ENCODE measurements at regions not wholly inside any gene's neighbourhood (a gene's known extent, or its start where the extent isn't known, plus 50 kb on each side); places are given as distances from the start of the nearest gene placed in this dataset.

- peaks cover 19% of the 10 kb centered on the region for H3K27me3 Mint-ChIP-seq
- no peak overlapping the region for H3K4me3 Mint-ChIP-seq
- no peaks in the 10 kb centered on the region for H3K4me1 Mint-ChIP-seq
- DNase-seq: no peak
- no peak overlapping the region for H3K27ac Mint-ChIP-seq
- H3K9me3 Mint-ChIP-seq: no peaks in the 10 kb centered on the region
- H3K36me3 Mint-ChIP-seq: no peaks in the 10 kb centered on the region
- CTCF ChIA-PET: no interaction called here
These were observed 286.4 kb downstream of the GADD45G start for GRCh38 chr9:89891221-89891590.

- Mint-ChIP-seq H3K9me3 (no peaks in the 10 kb centered on the region), H3K4me1 (no peaks in the 10 kb centered on the region), H3K27ac (no peak overlapping the region), H3K36me3 (no peaks in the 10 kb centered on the region), H3K27me3 (peaks cover 22% of the 10 kb centered on the region), H3K4me3 (no peak overlapping the region)
- no peak for DNase-seq
- CTCF ChIA-PET: no interaction called here
These were observed 286.9 kb downstream of the GADD45G start for GRCh38 chr9:89891591-89892304.

- Mint-ChIP-seq H3K27me3 (peaks cover 18% of the 10 kb centered on the region), H3K4me3 (no peak overlapping the region), H3K4me1 (no peaks in the 10 kb centered on the region), H3K27ac (no peak overlapping the region), H3K36me3 (no peaks in the 10 kb centered on the region), H3K9me3 (no peaks in the 10 kb centered on the region)
- CTCF ChIA-PET: no interaction called here
- no peak for DNase-seq
These were observed 288.1 kb downstream of the GADD45G start for GRCh38 chr9:89892920-89893319.

GRCh38 chr9:89893886-89894285 is 289.1 kb downstream of the GADD45G start:
- H3K27me3 Mint-ChIP-seq: peaks cover 18% of the 10 kb centered on the region
- no peaks in the 10 kb centered on the region for H3K36me3 Mint-ChIP-seq
- no peaks in the 10 kb centered on the region for H3K9me3 Mint-ChIP-seq
- no peak overlapping the region for H3K4me3 Mint-ChIP-seq
- CTCF ChIA-PET: no interaction called here
- no peak for DNase-seq
- no peak overlapping the region for H3K27ac Mint-ChIP-seq
- H3K4me1 Mint-ChIP-seq: no peaks in the 10 kb centered on the region

- Mint-ChIP-seq H3K27ac (no peak overlapping the region), H3K27me3 (peaks cover 33% of the 10 kb centered on the region), H3K4me1 (no peaks in the 10 kb centered on the region), H3K9me3 (no peaks in the 10 kb centered on the region), H3K36me3 (no peaks in the 10 kb centered on the region), H3K4me3 (no peak overlapping the region)
- DNase-seq: no peak
- CTCF ChIA-PET: no interaction called here
These were observed 292.1 kb downstream of the GADD45G start for GRCh38 chr9:89896806-89897340.

GRCh38 chr9:89899573-89899972 is 294.8 kb downstream of the GADD45G start:
- no peaks in the 10 kb centered on the region for H3K36me3 Mint-ChIP-seq
- H3K9me3 Mint-ChIP-seq: no peaks in the 10 kb centered on the region
- H3K27ac Mint-ChIP-seq: no peak overlapping the region
- H3K4me3 Mint-ChIP-seq: no peak overlapping the region
- no peaks in the 10 kb centered on the region for H3K4me1 Mint-ChIP-seq
- CTCF ChIA-PET: no interaction called here
- peaks cover 47% of the 10 kb centered on the region for H3K27me3 Mint-ChIP-seq
- no peak for DNase-seq

GRCh38 chr9:89901920-89902319 is 297.1 kb downstream of the GADD45G start:
- Mint-ChIP-seq H3K27me3 (peaks cover 50% of the 10 kb centered on the region), H3K27ac (no peak overlapping the region), H3K9me3 (no peaks in the 10 kb centered on the region), H3K4me1 (no peaks in the 10 kb centered on the region), H3K36me3 (no peaks in the 10 kb centered on the region), H3K4me3 (no peak overlapping the region)
- CTCF ChIA-PET: interaction anchor here (0.6 kb wide), 1 partner anchor 106 kb away, joined by 3 read pairs; no protein-coding TSS in a partner anchor
- no peak for DNase-seq

GRCh38 chr9:89902450-89903140 is 297.8 kb downstream of the GADD45G start:
- Mint-ChIP-seq H3K36me3 (no peaks in the 10 kb centered on the region), H3K4me3 (no peak overlapping the region), H3K4me1 (no peaks in the 10 kb centered on the region), H3K27me3 (peaks cover 47% of the 10 kb centered on the region), H3K9me3 (no peaks in the 10 kb centered on the region), H3K27ac (no peak overlapping the region)
- CTCF ChIA-PET: interaction anchor here (0.6 kb wide), 1 partner anchor 107 kb away, joined by 3 read pairs; no protein-coding TSS in a partner anchor
- DNase-seq: no peak

- Mint-ChIP-seq H3K27me3 (peaks cover 47% of the 10 kb centered on the region), H3K9me3 (no peaks in the 10 kb centered on the region), H3K4me1 (no peaks in the 10 kb centered on the region), H3K4me3 (no peak overlapping the region), H3K36me3 (no peaks in the 10 kb centered on the region), H3K27ac (no peak overlapping the region)
- DNase-seq: no peak
- CTCF ChIA-PET: no interaction called here
These were observed 298.3 kb downstream of the GADD45G start for GRCh38 chr9:89903141-89903475.

GRCh38 chr9:89905606-89906338 is 301.0 kb downstream of the GADD45G start:
- no peaks in the 10 kb centered on the region for H3K36me3 Mint-ChIP-seq
- peaks cover 41% of the 10 kb centered on the region for H3K27me3 Mint-ChIP-seq
- no peak overlapping the region for H3K4me3 Mint-ChIP-seq

GRCh38 chr9:89911721-89912604 is 307.2 kb downstream of the GADD45G start:
- Mint-ChIP-seq H3K4me1 (no peaks in the 10 kb centered on the region), H3K27me3 (peaks cover 29% of the 10 kb centered on the region), H3K27ac (no peak overlapping the region), H3K36me3 (no peaks in the 10 kb centered on the region), H3K9me3 (no peaks in the 10 kb centered on the region), H3K4me3 (no peak overlapping the region)
- CTCF ChIA-PET: interaction anchor here (1.1 to 4.0 kb wide), 2 partner anchors 309 to 364 kb away, joined by 3 to 21 read pairs; no protein-coding TSS in a partner anchor
- no peak for DNase-seq

More at GRCh38 chr9:89905606-89906338, 301.0 kb downstream of the GADD45G start:
- no peak for DNase-seq
- CTCF ChIA-PET: interaction anchor here (1.7 to 2.5 kb wide), 2 partner anchors 302 to 308 kb away, joined by 4 to 7 read pairs; no protein-coding TSS in a partner anchor
- Mint-ChIP-seq H3K4me1 (no peaks in the 10 kb centered on the region), H3K27ac (no peak overlapping the region), H3K9me3 (no peaks in the 10 kb centered on the region)

GRCh38 chr9:89912605-89912953 is 307.8 kb downstream of the GADD45G start:
- H3K27ac Mint-ChIP-seq: no peak overlapping the region
- H3K27me3 Mint-ChIP-seq: peaks cover 33% of the 10 kb centered on the region
- no peak for DNase-seq
- no peaks in the 10 kb centered on the region for H3K9me3 Mint-ChIP-seq
- H3K4me3 Mint-ChIP-seq: no peak overlapping the region
- H3K4me1 Mint-ChIP-seq: no peaks in the 10 kb centered on the region
- no peaks in the 10 kb centered on the region for H3K36me3 Mint-ChIP-seq
- CTCF ChIA-PET: interaction anchor here (1.1 to 4.0 kb wide), 2 partner anchors 310 to 364 kb away, joined by 3 to 21 read pairs; no protein-coding TSS in a partner anchor

GRCh38 chr9:89915187-89915586 is 310.4 kb downstream of the GADD45G start:
- DNase-seq: no peak
- CTCF ChIA-PET: interaction anchor here (1.4 to 4.0 kb wide), 2 partner anchors 184 to 313 kb away, joined by 3 to 21 read pairs; no protein-coding TSS in a partner anchor
- Mint-ChIP-seq H3K4me3 (no peak overlapping the region), H3K36me3 (no peaks in the 10 kb centered on the region), H3K9me3 (no peaks in the 10 kb centered on the region), H3K4me1 (peaks cover 4% of the 10 kb centered on the region), H3K27me3 (peaks cover 49% of the 10 kb centered on the region), H3K27ac (no peak overlapping the region)

All from activated naive CD4-positive, alpha-beta T cell treated with anti-CD3 and anti-CD28 coated beads, Interleukin-2, amount 10 ng/mL, durations not matched to agents 7 days and 5 days (primary cell).